ENCODE measurements at regions not wholly inside any gene's neighbourhood (a gene's known extent, or its start where the extent isn't known, plus 50 kb on each side); places are given as distances from the start of the nearest gene placed in this dataset.

DNA sequence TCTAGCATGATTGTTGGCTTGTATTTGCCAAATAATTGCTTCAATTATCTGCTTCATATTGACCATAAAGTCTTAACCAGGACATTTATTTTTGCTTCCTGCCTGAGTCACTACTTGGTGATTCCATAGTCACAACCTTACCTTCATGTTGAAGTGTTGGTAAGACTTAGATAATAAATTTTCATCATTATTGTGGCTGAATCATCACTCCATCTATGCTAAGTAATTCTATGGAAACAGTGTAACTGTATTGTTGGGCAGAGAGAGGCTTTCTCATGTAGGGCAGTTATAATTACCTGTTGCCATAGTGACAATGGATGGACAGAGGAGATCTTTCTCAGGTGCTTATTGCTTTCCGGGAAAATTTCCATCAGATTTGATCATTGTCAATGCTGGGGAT lies 330.7 kb upstream of the LRRC3B start:
- TF ChIP-seq CTCF (optimal IDR thresholded peaks at IDR 0.05 in 1 of 3, IDR thresholded peaks at IDR 0.05 in 1 of 3, conservative IDR thresholded peaks at IDR 0.05 in 1 of 3; ENCODE audit: extremely low read depth in 1 of 3, insufficient read depth in 2 of 3, low read length in 3 of 3) (no peak), EZH2 (IDR thresholded peaks at IDR 0.05; ENCODE audit: low read length) (no peak)

All from keratinocyte (primary cell).